ENCODE measurements at regions not wholly inside any gene's neighbourhood (a gene's known extent, or its start where the extent isn't known, plus 50 kb on each side); places are given as distances from the start of the nearest gene placed in this dataset.
"Not testable (repeated sequence)": the region's sequence is repeated elsewhere in the genome, so short reads cannot be mapped to it uniquely, and the experiment has no call there.

DNA sequence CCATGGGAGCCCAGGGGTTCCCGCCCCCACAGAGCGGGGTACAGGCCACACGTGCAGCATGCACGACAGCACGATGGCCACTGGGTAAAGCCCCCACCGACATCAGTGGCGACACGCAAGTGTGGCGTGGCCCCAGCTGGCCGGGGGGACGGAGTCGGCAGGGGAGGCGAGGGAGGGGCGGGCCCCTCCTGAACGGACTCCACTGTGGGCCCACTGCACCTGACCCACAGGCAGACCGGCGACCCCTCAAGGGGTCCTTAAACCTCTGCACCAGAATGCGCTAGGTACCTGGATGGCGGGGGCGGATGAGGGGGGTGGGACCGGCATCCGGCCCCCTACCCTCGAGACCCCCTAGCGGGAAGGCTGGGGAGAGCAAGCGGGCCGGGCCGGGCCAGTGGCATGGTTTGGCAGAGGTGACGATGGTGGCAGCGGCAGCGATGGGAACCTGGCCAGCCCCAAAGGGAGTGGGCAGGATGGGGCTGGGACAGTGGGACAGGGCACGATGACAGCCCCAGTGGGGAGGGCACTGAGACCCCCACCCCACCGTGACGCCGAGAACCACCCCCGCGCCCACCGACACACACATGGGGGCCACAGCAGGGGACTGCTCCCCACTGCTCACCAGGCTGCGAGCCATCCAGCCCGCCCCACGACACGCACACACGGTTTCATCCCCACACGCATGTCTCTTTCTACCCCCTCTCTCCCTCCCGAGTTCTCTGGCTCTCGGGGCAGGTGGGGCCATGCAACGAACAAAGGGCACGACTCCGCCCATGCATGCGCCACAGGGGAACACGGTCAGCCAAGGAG lies 91.9 kb upstream of the ANKRD30BL start (continued):
- TF ChIP-seq SMAD1 (IDR thresholded peaks at IDR 0.05; ENCODE audit: low read depth, partially characterized antibody) (no peak), PAX5 (IDR thresholded peaks at IDR 0.05; ENCODE audit: borderline replicate concordance, low read depth, low read length) (no peak)
- TF ChIP-seq, protein P1, sequence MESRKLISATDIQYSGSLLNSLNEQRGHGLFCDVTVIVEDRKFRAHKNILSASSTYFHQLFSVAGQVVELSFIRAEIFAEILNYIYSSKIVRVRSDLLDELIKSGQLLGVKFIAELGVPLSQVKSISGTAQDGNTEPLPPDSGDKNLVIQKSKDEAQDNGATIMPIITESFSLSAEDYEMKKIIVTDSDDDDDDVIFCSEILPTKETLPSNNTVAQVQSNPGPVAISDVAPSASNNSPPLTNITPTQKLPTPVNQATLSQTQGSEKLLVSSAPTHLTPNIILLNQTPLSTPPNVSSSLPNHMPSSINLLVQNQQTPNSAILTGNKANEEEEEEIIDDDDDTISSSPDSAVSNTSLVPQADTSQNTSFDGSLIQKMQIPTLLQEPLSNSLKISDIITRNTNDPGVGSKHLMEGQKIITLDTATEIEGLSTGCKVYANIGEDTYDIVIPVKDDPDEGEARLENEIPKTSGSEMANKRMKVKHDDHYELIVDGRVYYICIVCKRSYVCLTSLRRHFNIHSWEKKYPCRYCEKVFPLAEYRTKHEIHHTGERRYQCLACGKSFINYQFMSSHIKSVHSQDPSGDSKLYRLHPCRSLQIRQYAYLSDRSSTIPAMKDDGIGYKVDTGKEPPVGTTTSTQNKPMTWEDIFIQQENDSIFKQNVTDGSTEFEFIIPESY (IDR thresholded peaks at IDR 0.05) = no peak

GRCh38 chr2:132254306-132254919 lies 92.7 kb upstream of the ANKRD30BL start:
- H3K4me3 ChIP-seq; SMC1A ChIA-PET (ENCODE audit: uncharacterized antibody, unreplicated experiment); H3K27me3 ChIP-seq (replicated peaks in 1 of 2; ENCODE audit: control insufficient read depth in 2 of 2, insufficient read depth in 2 of 2, low read length in 1 of 2); H3K9me3 ChIP-seq (replicated peaks; ENCODE audit: control insufficient read depth, insufficient read depth, low read length); H3K27ac ChIP-seq (ENCODE audit: control insufficient read depth, insufficient read depth); H4K20me1 ChIP-seq (ENCODE audit: control insufficient read depth, insufficient read depth); H3K4me1 ChIP-seq (ENCODE audit: control insufficient read depth, insufficient read depth, low read length); DNase-seq (ENCODE audit: low read depth, low spot score); H3K79me2 ChIP-seq (ENCODE audit: control insufficient read depth, insufficient read depth, low read length); intact Hi-C loops (cut with micrococcal nuclease; ENCODE audit: unreplicated experiment); ATAC-seq; BruUV-seq (replicated peaks); RAD21 ChIA-PET (ENCODE audit: unreplicated experiment); H3K4me2 ChIP-seq (ENCODE audit: control insufficient read depth, insufficient read depth); FAIRE-seq; CTCF ChIA-PET; H2AFZ ChIP-seq (ENCODE audit: control insufficient read depth, low read depth, low read length); H3K36me3 ChIP-seq (ENCODE audit: control insufficient read depth in 2 of 2, insufficient read depth in 2 of 2, low read length in 1 of 2); POLR2A ChIA-PET; H3K9ac ChIP-seq (ENCODE audit: control insufficient read depth, insufficient read depth, low read length): not testable (repeated sequence)
- 66% methylated on average over 25 of the region's 25 CpGs for WGBS (ENCODE audit: insufficient coverage, insufficient replicate concordance, low lambda C conversion rate, missing lambda C conversion rate)
- in situ Hi-C loops (cut with MboI) = loop anchor here (25.0 kb wide), 1 partner anchor 908 kb away; no protein-coding TSS in a partner anchor

Measured in GM12878 (cell line).